Iris pigment epithelial cell (primary cell): ENCODE measurements at regions not wholly inside any gene's neighbourhood (a gene's known extent, or its start where the extent isn't known, plus 50 kb on each side); places are given as distances from the start of the nearest gene placed in this dataset.

Experiments used
- DNase-seq: peaks from one replicate; pipeline ENCODE4 v3.0.0-alpha.2; 2011; ENCODE audit warnings: low read depth

GRCh38 chr13:105297839-105298238, 1237.6 kb downstream of the EFNB2 start:
- no peak for DNase-seq

GRCh38 chr13:105291987-105292386, 1243.5 kb downstream of the EFNB2 start:
- no peak for DNase-seq

DNA sequence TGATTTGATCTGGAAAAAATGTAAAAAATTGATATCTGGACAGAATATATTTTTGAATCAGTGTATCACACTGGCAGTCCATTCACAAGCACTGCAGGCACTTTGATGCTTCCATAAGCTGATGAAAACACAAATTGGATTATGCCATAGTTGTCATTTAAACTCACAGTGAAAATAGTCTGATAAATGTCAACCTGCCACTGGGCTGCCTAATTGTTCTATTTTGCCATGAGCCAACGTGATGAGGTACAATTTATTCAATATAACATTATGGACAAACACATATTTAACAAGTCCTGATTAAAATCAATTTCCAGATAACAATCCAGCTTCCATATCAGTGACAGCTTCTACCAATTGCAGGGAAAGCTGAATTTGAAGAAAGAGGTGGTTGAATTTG, 1244.9 kb downstream of the EFNB2 start:
- no peak for DNase-seq

- DNase-seq = peak; percentile 34
Observed at GRCh38 chr13:105285526-105285925, 1249.9 kb downstream of the EFNB2 start.

DNA sequence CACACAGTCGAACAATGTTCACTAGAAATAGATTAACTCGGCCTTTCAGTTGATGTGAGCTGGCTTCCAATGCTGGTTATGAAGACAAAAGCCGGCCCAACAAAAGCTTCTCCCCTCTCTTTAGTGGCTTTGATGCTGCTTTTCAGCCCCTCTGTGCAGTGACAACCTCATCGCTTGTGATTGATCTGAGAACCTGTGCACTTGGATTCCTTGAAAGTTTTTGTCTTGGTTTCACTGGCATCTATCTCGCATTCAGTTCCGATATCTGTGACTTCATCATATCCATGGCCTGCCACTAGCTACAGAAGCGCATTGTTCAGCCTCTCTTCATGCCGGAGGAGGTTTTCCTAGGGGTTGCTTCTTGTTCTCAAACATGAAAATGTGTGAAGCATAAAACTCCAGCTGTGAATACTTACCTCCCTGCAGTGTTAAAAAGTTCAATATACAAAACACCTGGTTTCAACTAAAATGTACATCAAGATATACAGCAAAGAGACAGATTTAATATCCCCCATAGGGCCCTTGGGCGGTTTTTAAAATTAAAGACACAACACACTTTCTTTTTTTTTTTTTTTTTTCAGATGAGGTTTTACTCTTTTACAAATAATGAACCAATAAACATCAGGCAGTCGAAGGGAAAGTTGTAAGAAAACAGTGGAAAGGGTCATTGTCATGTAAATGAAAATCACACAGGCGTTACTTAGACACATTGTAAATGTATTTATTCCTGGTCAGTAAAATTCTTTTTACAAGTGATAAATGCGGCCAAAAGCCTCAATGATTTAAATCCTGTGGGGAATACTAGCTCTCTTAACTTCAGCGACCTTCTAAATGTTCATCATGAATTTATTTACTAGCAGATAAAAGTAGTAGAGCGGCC, 1252.8 kb downstream of the EFNB2 start:
- no peak for DNase-seq

DNA sequence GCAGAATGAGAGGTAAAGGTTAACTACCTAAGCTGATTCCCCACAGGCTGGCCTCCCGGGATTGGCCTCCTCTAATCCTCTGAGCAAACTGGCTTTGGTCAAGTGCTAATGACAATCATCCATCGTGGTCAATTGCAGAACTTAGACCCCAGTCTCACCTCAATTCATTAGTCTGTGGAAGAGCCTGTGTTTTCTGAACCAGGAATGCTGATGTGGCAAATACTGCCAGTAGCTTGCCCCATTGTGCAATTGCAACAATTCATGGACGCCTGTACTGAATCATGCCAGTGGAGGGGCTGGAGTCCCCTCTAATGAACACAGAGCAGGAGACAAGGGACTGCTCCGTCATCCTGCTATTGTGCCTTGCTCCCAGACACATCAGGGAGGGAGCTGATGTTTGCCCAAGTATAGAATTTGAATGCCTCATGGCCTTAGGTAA, 1256.5 kb downstream of the EFNB2 start:
- peak; percentile 12 for DNase-seq

DNA sequence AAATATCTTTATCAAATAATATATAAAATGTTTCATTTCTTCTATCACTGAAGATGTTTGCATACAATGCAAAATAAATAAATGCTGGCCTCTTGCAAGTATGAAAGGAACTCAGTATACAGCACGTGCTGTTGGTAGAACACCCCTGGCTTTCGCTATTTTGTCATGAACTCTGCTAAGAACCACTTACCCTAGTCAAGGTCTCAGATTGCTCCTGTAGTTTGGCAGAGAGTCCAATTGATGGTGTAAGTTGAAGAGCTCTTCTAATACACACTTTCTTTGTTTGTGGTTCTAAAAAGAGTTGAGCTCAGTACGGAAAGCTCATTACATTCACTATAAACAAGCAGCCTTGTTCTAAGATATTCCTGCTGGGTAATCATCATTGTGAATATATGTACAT, 1258.9 kb downstream of the EFNB2 start:
- no peak for DNase-seq

- no peak for DNase-seq
Observed at GRCh38 chr13:105273665-105274222, 1261.7 kb downstream of the EFNB2 start.

GRCh38 chr13:105272660-105273631, 1262.5 kb downstream of the EFNB2 start:
- DNase-seq = peak; percentile 7

DNA sequence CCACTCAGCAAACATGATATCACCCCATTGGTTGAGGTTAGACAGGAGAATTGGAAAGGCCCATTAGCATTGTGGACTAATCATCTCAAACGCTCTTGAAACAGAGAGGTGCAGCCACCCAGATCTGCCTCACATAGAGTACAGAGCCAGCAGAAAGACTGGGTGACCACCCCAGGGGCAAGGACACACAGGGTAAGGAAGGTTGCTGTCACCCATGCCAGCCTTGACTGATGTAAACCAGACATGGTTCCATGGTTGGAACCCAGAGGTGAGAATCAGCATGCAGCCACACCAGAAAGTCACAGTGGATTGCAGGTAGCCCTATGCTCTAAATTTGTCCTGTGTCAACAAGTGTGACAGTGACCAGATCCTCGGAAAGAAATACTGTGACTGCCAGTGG, 1268.8 kb downstream of the EFNB2 start:
- DNase-seq = no peak

DNA sequence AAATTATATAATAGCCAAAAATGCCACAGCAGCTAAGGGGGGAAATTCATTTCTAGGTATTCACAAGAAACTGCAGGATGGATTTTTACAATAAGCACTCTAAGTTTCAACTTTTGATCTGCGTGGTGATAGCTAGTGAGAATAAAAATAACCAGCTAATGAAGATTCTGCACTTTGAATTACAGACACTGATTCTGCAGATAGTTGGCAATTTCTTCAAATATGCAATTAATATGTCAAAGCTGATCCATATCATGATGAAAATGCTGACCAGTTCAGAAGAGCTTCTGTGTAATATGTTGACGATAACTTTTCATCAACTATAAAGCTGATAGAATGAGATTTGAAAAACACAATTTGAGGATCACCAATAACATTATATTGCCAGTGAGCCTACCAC, 1272.9 kb downstream of the EFNB2 start:
- no peak for DNase-seq

DNA sequence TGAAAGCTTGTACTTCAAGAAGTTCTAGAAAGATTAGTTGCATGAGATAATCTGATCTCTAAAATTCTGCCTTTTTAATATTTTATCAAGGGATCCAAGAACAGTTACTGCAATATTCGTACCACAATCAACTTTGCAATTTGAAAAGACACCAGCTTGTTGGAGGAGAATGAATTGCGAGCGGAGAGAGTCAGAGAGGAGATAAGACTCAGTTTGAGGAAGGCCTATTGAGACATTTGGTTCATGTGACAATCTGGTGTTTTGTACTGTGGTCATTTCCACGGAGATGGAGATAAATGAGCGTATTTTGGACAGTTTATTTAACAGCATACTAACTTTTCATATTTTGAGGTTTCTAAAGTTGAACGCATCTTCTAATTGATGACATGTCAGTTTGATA, 1276.0 kb downstream of the EFNB2 start:
- DNase-seq = no peak

DNA sequence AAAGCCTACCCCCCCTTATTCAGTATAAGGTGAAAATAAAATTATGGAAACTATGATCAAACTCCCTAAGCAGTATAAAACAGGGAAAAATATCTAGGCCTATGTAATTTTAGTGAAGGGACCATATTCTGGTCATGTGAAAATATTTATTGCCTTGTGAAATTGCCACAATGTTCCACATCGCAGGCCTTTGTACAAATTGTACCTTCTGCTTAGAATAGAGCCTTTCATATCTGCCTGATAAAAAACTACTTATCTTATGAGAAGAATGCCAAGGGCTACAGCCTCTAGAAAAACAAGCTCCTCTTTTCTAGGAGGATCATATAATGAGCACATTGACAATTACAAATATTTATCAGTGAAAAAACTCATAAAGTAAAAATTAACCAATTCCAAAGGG, 1280.0 kb downstream of the EFNB2 start:
- no peak for DNase-seq

GRCh38 chr13:105251293-105251692, 1284.2 kb downstream of the EFNB2 start:
- DNase-seq = no peak

DNA sequence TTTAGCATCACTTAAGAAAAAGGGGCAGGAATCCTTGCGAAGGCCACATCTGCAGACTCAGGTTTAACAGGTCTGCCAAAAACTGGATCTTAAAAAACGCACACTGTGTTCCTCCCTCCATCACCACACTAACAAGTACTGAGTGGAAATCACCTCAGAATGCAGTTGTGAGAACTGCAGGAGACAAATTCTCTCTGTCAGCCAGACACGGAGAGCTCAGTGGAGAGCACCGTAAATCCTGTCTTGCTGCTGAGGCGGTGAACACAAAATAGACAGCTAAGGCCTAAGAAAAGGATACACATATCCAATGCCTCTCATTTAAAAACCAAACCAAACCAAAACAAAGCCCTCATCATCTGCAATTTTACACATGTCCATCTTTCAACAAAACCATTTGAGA, 1287.6 kb downstream of the EFNB2 start:
- no peak for DNase-seq

- DNase-seq = no peak
Observed at GRCh38 chr13:105240371-105240770, 1295.1 kb downstream of the EFNB2 start.

DNA sequence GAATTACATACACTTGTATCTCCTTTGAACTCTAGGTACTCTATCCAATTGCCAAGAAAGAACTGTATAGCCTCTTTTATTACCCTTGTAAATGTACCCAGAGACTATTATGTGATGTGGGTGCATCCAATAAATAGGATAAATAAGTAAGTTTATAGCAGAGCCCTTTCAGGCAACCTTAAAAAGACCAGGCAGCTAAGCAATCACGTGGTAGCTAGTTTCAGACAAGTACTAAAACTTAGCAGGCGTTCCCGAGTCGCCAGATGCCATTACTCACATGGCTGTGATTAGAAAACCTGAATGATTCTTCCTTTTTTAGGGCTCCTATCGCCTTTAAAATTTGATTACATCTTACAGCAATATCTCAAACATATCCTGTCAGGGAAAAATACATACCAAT, 1303.0 kb downstream of the EFNB2 start:
- DNase-seq = no peak

- no peak for DNase-seq
Observed at GRCh38 chr13:105232006-105232405, 1303.5 kb downstream of the EFNB2 start.

DNA sequence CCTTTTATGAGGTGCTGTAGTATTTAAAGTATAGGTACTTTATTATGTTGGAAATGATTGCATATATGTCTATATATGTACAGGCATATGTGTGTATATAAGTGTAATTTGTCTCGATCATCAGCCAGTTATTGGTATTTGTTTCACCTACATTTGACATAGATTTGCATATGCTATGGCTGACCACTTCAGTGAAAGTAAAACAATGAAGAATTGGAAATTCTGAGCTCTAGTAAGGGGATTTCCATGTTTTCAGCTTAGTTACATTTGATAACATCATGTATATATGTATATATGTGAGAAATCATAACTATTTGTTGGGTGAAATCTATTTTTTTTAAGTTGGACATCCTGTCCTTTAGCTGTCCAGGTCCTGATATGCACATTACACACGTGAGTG, 1303.9 kb downstream of the EFNB2 start:
- no peak for DNase-seq

DNA sequence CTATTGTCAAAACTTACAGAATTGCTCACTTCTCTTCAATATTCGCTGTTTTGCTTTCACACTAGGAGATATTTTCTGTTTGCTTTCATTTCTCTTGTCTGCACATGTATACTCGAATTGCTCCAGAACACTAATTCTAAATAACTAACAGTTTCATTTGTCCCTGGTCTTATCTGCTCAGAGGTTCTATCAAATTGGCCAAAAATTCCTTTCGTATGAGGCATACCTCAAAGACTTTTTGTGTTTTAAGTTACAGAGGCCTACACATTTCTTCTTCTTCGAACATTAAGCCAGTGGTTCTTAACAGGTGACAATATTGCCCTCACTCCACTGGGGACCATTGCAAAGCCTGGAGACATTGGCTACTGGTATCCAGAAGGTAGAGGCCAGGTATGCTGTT, 1314.6 kb downstream of the EFNB2 start:
- peak; percentile 54 for DNase-seq

DNA sequence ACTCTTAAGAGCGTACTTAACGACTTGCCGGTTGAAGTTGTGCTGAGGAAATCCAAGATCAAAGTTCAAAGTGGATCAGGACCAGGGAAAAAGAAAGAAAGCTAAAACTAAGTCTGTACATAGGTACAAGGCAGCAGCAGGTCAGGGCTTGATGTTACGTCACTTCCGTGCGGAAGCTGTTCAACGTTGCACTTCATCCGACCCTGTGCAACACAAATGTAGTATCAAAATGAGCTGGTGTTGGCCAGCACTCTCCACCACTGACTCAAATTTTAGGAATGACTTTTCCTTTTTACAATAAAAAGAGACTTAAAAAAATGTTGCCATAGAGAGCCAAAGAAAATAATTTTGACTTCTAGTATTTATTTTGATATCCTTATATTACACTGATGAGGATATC, 1315.4 kb downstream of the EFNB2 start:
- peak; percentile 85 for DNase-seq

DNA sequence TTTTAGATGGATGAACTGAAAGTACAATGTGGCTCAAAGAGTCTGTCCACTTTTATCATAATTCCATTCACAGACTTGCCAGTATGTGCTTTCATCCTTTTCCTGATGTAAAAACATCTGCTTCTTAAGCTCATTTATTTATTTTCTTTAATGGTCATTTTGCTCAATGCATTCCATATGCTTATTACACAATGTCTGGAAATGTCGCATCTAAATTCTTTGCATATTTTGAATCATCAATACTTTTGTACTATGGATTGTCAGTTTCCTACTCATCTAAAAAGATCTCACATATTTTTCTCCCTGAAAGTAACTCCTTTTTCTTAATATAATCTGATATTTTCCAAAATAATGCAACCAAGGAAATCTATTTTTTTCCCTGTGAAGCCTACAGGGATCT, 1315.8 kb downstream of the EFNB2 start:
- DNase-seq = peak; percentile 50

DNA sequence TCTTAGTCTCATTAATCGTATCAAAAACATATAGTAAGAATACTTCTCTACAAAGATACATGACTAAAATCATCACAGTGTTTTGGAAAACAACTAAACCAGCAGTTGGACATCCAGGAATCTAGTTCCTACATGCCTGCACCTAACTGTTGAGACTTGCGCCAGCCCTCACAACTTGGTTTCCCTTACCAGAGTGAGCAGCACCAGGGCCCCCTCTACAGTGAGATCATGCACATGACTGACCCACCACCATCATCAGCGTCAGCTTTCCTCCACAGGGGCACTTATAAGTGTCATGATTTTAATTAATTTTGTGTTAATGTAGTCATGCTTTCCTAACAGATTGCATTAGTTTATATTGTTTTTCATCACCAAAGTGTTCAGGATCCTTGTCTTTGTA, 1322.0 kb downstream of the EFNB2 start:
- DNase-seq = no peak
